Head of caudate nucleus (tissue), 42 donors: ENCODE measurements at regions not wholly inside any gene's neighbourhood (a gene's known extent, or its start where the extent isn't known, plus 50 kb on each side); places are given as distances from the start of the nearest gene placed in this dataset.
"Not testable (repeated sequence)": the region's sequence is repeated elsewhere in the genome, so short reads cannot be mapped to it uniquely, and the experiment has no call there.

Experiments used
- DNase-seq, 42 donors: peaks; one replicate each; pipeline versions ENCODE4 v3.0.0 to v3.0.0-alpha.2; 2020 to 2021; ENCODE audit warnings: mixed read lengths in 7 of 42
- intact Hi-C: fragments of 100-400 bp; cut with DNase I; formaldehyde crosslinking; loops from one replicate; pipeline ENCODE4 v1.15.0; 2022

- DNase-seq, intact Hi-C loops: not testable (repeated sequence)
Measured at GRCh38 chr4:126770811-126771553, 861.8 kb upstream of the INTU start.

- DNase-seq, intact Hi-C loops: not testable (repeated sequence)
Measured at GRCh38 chr4:126771618-126772017, 861.1 kb upstream of the INTU start.

DNA sequence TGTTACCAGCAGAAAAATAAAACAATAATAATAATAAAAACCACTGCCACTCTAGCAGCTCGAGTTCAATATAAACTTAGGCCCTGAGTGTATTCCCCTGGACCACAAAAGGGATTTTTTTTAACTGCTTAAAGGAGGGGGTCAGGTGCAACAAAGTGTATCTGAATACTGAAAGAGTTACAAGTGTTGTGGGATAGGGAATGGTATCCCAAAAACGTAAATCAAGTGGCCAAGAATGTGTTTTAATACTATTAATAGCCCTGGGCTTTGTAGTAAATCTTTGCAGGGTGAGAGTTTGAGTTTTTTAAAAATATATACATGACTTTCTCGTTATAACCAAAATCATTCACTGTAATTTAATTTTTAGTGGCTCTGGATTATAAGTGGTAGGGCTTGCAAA is 860.1 kb upstream of the INTU start:
- no peak for DNase-seq
- intact Hi-C loops: no loop called here

- no peak for DNase-seq
- intact Hi-C loops: no loop called here
Measured at GRCh38 chr4:126775485-126776106, 857.2 kb upstream of the INTU start.

DNA sequence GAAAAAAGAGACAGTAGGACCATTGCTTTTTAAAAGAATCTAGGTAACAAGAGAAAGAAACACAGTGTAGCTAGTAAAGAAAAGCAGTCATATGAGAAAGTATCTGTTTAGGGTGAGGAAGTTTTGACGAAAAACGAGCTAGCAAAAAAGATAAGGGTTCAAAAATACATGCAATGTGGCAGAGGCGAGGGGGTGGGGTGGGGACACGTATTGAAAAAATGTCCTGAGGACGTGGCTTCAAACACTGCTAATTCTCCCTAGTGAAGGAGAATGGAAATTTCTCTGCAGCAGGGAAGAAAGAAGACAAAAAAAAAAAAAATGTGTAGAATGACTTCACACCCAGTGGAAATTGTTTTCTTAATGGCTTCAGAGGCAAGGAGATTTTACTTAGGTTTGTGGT is 856.4 kb upstream of the INTU start:
- intact Hi-C loops: no loop called here
- DNase-seq: no peak

GRCh38 chr4:126777649-126778048 is 855.1 kb upstream of the INTU start:
- DNase-seq: no peak
- intact Hi-C loops: no loop called here

DNA sequence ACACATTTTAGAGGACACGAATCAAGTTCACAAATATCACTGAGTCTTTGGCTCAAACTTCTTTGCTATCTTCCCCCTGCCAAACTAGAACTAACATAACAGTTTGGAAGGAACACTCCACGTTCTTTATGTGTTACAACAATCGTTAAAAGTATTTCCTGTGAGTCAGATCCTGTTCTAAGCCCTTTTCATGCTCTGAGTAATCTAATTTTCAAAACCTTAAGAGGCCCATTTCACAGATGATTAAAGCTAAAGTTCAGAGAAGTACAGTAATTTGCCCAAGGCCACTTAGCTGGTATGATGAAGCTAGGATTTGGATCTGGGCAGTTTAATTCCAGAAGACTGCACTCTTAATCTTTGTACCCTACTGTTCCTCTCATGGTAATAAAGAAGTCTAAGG is 854.4 kb upstream of the INTU start:
- DNase-seq: no peak
- intact Hi-C loops: no loop called here

DNA sequence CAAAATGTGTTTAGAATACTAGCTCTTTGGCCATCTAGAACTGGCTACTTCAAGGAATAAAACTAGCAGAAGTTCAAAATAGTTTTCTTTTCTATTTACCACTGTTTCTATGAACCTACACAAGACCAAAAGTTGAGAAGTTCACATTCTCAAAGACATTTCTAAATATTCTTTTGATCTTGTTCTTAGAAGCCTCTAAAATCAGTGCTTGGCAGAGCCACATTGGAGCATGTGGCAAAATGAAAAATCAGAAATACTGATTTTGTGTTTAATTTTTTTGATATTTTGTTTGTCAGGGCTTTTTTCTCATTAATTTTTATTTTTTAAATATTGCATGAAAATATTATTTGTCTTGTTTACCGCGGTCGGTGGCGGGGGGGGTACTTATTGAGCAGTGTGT is 853.8 kb upstream of the INTU start:
- DNase-seq: no peak
- intact Hi-C loops: no loop called here

- DNase-seq: no peak
- intact Hi-C loops: no loop called here
Measured at GRCh38 chr4:126779436-126780166, 853.2 kb upstream of the INTU start.

- intact Hi-C loops: no loop called here
- DNase-seq: no peak
Measured at GRCh38 chr4:126783191-126783590, 849.6 kb upstream of the INTU start.

- intact Hi-C loops: no loop called here
- DNase-seq: no peak
Measured at GRCh38 chr4:126784966-126785580, 847.7 kb upstream of the INTU start.

DNA sequence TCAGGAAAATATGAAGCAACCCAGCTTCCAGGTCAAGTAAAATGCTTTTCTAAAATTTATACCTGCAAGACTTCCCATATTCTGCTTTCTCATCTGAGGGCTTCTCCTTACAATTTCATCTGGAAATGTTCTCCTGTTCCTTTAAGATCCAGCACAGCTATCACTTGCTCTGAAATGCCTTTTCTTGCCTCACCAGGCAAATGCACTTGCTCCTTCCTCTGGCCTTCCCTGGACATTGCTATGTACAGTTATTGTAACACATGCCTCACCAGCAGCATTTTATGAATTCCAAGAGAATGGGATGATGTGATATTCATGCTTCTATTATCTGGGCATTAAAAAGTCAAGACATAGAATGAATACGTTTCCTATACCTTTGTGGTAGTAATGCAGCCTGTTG is 842.1 kb upstream of the INTU start:
- no peak for DNase-seq
- intact Hi-C loops: no loop called here

- intact Hi-C loops: no loop called here
- no peak for DNase-seq
Measured at GRCh38 chr4:126794363-126794762, 838.4 kb upstream of the INTU start.

DNA sequence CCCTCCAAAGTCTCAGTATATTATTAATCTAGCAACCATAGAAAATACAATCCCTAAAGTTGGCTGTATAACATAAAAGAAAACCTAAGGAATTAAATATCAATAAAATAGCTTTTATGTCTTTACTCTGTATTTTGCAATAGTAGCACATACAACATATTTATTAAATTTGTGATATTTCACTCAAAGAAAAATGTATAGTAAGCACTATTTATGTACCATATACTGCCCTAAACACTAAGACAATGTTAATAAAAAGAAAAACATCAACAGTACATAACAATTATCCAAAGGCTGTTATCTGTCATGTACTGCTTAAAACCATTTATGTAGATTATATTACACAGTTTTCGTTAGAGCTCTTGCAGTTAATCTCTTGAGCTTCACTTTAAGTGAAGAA is 834.5 kb upstream of the INTU start:
- DNase-seq: no peak
- intact Hi-C loops: no loop called here

DNA sequence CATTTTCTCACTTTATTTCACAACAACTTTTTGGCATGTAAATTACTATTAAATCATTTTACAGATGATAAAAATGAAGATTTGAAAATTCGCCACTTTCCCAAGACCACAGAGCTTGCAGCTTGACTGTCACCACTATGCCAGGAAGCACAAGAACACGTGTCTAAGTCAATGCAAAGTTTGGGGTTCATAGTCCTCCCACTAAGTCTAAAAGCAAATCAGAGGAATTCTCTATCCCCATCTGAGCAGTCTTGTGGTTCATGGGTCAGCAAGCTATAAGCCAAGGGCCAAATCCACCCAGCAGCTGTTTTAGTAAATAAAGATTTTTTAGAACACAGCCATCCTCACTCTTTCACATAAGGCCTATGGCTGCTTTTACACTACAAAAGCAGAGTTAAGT is 833.3 kb upstream of the INTU start:
- intact Hi-C loops: no loop called here
- no peak for DNase-seq

GRCh38 chr4:126799971-126800574 is 832.7 kb upstream of the INTU start:
- intact Hi-C loops: no loop called here
- DNase-seq: no peak

DNA sequence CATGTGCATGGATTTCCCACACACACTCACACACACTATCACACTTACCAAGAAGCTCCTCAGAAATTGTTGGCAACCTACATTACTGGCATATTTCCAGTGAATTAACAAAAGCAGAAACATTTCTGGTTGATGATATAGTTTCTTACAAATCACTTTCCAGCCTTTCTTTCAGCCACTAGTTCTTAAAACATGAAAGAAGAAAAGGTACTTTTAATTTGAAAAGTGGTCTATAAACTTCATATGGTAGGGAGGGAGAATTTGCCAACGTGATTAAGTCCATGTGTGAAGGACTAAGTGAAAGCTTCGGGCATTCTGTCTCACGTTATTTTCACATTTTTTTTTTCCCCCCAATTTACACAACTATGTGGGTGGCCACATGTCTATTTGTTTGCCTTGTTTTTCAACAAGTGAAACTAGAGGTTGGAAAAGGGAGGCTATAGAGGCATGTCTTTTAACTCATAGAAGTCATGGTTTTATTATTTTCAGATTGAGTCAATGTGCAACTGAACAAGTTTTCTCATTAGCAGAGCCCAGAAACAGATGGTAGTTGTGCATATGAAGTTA is 832.1 kb upstream of the INTU start:
- intact Hi-C loops: no loop called here
- no peak for DNase-seq

- no peak for DNase-seq
- intact Hi-C loops: no loop called here
Measured at GRCh38 chr4:126807132-126807531, 825.6 kb upstream of the INTU start.

DNA sequence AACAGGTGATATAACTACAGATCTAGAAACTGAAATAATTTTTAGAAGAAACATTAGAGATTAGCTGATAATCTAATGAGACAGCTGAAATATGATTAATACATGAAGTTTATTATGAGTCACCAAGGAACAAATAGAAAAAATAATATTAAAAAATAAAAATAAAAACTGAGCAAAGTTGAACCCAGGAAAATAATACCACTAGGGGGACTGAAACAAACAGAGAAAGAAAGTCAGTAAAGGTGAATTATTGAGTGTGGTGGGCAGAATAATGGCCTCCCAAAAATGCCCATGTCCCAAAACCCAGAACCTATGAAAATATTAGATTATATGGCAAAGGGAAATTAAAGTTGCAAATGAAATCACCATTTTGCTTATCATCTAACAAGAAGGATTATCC is 820.7 kb upstream of the INTU start:
- intact Hi-C loops: no loop called here
- DNase-seq: no peak
